GM11168 (cell line): ENCODE measurements at regions not wholly inside any gene's neighbourhood (a gene's known extent, or its start where the extent isn't known, plus 50 kb on each side); places are given as distances from the start of the nearest gene placed in this dataset.
"Not testable (repeated sequence)": the region's sequence is repeated elsewhere in the genome, so short reads cannot be mapped to it uniquely, and the experiment has no call there.

ENCODE experiments used
- in situ Hi-C: fragments of 300-500 bp; cut with MboI; formaldehyde crosslinking; loops from one replicate; pipeline ENCODE4 v1.12.0; 2022; ENCODE audit warnings: low sequenced_read_pairs; ENCODE audit not compliant: unreplicated experiment

DNA sequence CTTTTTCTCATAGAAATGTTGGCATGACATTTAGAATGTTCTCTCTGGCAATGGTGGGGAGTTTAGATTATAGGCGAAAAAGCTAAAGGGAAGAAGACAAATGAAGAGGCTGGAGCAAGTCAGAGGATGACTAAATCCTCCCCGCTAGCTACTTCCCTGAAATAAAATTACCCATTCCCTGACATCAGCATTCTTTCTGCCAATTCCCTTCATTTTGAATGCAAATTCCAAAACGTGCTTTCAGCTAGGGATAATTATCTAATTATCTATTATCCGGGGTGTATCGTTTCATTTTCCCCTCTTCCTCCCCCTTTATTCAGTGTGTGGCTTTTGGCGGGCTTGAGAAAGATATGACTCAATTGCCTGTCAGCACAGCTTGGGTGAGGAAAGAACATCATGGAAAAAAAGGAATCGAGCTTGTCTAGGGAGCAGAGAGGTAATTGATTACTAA, 672.3 kb downstream of the TNS3 start:
- in situ Hi-C loops = no loop called here

DNA sequence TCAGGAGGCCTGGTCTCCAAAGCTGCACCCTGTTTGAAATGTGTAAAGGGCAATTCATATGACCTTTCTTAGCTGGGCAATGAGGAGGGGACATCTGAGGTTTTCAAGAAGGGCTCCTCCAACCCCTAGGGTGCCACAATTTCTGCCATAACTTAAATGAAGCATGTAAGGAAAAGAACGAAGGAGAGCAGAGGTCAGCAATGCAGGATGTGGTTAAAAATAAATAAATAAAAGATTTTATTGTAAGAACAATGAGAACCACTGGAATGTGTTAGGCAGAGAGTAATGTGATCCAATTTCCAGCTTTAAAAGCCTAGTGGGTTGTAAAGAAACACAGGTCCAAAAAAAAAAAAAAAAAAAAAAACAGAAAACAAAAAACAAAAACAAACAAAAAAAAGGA, 673.1 kb downstream of the TNS3 start:
- in situ Hi-C loops = no loop called here

DNA sequence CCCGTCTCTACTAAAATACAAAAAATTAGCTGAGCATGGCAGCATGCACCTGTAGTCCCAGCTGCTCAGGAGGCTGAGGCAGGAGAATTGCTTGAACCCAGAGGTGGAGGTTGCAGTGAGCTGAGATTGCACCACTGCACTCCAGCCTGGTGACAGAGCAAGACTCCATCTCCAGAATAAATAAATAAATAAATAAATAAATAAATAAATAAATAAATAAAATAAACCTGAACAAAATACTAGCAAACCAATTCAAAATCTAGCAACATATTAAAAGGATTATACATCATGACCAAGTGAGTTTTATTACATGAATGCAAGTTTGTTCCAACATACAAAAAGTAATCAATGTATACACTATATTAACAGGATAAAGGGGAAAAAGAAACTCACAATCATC, 677.4 kb downstream of the TNS3 start:
- in situ Hi-C loops = not testable (repeated sequence)

- in situ Hi-C loops = no loop called here
Observed at GRCh38 chr7:46902463-46902862, 679.4 kb downstream of the TNS3 start.

DNA sequence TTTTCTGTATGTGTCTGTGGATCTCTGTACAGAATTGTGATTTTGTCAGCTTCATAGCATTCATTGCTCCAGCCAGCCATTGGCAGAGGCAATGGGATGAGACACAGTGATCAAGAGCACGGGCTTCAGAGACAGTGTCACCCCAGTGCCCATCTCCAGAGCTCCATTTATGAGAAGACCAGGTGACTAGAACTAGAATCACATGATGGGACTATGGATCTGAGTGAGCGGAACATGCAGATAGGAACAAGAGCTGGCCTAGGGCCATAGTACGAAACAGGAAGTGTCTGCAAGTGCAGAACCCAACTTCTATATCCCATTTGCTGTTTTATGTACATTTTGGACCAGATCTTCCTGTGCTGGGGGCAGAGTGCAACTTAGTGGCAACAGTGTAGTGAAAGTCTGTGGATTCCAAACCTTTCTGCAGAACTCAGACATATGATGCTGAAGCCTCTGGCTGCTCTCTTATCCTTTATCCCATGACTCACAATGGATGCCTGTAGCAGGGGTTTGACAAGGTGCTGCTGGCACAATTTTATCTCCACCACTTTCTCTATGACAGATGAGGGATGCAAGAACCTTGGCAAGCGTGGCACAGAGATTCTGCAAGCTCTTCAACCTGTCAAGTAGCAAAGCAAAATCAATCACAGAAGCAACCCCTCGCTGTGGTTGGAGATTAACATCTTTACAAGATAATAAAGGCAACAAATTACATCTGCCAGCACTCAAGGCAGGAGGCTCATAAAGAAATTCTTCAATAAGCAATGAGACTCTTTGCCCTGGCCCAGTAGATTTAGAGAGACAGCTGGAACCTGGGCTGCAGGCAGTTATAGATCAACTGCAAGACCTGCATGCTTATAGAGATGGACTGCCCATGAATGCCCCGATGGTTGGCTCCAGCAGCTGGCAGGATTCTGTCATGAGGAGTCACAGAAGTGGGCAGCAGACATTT, 681.3 kb downstream of the TNS3 start:
- in situ Hi-C loops = no loop called here

DNA sequence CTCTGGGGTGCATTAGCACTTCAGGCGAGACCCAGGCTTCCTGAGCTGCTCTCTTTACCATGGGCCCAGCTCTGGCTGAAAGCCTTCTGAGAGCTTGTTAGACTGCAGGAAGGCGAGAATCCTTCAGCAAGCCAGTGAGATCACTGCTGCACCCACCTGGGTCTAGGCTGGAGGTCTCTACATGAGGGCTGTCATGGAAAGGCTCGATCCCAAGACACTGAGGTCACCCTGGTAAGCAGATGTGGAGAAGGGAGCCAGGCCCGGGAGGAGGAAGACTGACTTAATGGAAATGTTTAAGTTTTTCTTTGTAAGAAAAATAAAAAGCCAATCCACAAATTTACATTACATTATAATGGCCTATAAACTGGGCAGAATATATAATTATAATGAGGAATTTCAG, 684.5 kb downstream of the TNS3 start:
- in situ Hi-C loops = no loop called here

DNA sequence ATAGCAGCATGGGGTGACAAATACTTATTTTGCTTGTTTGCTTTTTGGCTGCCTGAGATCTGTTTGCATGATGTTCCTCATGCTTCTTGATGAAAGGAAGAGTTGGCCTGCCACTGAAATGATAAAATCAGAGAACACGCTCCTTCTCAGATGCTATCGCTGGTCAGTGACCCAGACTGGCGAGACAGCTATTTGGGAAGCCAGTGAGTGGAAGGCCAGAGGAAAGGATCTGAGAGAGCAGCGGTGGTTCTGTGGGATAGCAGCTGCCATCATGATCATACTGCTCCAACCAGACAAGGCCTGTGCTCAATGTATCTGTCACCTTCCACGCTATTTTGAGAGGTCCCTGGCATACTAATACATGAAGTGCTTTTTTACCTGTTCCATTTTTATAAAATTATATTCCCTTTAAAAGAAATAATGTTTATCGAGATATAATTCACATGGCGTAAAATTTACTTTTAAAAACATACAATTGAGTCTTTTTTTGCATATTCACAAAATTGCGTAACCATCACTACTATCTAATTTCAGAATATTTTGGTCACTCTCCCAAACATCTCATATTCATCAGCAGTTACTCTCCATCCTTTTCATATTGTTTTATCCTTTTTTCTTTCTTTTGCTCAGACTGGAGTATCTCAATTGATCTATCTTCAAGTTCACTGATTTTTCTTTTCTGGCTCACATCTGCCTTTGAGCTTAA, 695.1 kb downstream of the TNS3 start:
- in situ Hi-C loops = no loop called here

GRCh38 chr7:46885167-46885566, 696.7 kb downstream of the TNS3 start:
- in situ Hi-C loops = no loop called here

GRCh38 chr7:46881507-46882127, 700.3 kb downstream of the TNS3 start:
- in situ Hi-C loops = no loop called here

GRCh38 chr7:46880508-46881196, 701.3 kb downstream of the TNS3 start:
- in situ Hi-C loops = no loop called here

DNA sequence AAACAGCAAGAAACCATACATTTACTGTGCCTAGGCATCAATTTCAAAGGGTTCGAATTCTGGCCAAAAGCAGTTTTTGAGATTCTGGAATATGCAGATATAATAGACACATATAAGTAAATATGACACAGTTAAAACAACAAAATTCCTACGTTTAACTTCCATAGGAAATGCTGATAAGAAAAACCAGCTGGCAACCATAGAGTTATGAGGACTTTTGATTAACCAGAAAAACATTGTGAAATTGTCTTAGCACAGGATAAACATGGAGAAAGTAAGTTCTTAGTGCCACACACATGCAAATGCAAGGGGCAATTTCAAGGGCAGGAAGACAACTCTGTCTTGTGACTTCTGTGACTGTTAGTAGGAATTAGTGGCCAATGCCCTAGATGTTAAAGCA, 702.1 kb downstream of the TNS3 start:
- in situ Hi-C loops = no loop called here

- in situ Hi-C loops = no loop called here
Observed at GRCh38 chr7:46871516-46871915, 710.4 kb downstream of the TNS3 start.

DNA sequence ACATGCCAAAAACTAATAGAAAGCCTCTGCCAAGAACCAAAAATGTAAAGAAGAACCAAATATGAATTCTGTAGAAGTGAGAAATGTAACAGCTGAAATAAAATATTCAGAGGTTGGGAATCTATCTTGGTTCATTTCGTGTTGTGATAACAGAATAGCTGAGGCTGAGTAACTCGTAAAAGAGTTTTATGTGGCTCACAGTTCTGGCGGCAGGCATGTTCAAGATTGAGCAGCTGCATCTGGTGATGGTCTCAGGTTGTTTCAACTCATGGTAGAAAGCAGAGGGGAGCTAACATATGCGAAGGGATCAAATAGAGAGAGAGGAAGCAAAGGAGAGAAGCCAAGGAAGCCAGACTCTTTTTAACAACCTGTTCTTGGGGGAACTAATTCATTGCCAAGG, 717.2 kb downstream of the TNS3 start:
- in situ Hi-C loops = no loop called here

GRCh38 chr7:46859963-46860475, 721.9 kb downstream of the TNS3 start:
- in situ Hi-C loops = no loop called here

DNA sequence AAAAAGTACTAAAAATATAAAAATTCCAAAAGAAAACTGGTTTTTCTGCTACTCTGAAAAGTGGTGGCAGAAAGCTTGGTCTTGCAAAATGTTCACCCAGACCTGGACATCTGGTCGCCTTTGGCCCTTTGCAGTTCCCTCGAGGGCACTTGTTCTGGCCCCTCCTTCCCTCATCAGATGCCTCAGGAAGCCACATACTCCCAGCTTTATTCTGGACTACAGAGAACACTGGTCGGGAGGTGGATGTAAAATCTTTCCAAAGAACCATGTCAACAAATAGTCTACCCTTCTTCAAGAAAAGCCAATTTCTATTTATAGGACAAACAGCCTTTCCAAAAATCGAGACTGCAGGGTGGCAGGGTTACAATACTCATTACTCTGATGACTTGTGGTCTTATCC, 726.1 kb downstream of the TNS3 start:
- in situ Hi-C loops = no loop called here

DNA sequence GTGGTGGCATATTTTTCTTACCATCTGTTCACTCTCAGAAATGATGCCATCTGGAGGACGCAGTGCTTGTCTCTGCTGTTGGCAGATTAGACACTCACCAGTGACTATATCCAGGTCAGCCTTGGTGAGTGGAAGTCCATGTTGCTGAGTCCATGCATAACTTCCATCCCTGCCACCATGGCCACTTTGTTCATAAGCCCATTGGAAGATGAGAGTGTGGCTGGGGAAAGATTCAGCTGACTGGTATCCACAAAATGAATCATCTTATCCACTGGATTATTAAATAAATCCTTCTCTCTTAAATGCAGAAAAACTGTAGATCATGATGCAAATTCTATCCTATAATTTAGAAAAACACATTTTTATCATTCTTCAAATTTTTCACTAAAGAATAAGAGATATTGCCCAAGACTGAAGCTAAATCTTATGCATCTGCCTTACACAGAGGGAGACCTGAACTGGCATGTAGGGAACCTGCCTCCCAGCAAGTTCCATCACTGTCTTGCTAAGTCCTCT, 726.9 kb downstream of the TNS3 start:
- in situ Hi-C loops = no loop called here

GRCh38 chr7:46853451-46853850, 728.5 kb downstream of the TNS3 start:
- in situ Hi-C loops = no loop called here

DNA sequence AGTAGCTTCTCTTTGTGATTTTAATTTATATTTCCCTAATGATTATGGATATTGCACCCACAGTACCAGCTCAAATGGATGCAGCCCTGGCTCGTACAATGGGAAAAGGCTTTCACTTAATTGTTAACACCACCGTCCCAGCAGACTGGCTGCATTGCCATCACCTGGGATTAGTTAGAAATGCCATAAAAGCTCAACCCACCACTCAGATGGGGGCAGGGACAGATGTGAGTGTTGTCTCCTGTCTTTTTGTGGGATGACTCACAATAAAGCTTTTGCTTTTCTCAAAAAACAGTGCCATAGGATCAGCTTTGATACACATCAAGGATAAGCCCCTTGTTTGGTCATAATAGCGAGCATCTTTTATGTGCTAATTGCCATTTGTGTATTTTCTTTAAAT, 729.1 kb downstream of the TNS3 start:
- in situ Hi-C loops = no loop called here

DNA sequence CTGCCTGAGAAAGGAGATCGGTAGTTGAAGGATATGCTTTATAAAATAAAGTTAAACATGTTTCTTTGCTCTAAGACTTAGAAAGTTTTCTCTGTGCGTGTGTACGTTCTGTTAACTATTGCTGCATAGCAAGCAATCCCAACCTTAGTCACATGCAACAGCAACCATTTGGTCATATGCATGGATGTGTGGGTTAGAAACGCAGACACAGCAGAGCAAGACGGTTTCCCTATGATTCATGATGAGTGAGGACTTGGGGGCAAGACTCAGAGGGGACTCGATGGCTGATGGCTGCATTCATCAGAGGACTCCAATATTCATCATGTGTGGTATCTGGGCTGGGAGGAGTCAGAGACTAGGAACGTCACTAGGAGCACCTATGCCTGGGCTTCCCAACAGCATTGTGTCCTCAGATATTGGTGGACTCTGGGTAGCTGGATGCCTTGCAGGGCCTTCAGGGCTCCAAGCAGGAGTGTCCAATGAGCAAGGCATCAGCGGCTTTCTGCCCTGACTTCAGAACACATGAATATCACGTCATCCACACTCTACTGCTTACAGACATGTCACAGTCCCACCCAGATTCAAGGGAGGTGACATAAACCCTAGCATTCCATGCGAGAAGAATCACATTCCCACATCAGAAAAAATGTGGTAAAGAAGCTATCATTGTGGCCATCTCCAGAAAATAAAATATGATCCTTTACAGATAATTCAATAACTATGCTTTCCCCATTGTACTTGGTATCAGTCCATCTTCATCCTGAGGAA, 731.2 kb downstream of the TNS3 start:
- in situ Hi-C loops = no loop called here
